Caco-2 (cell line): ENCODE measurements at regions not wholly inside any gene's neighbourhood (a gene's known extent, or its start where the extent isn't known, plus 50 kb on each side); places are given as distances from the start of the nearest gene placed in this dataset.

Source experiments
- BruUV-seq: library from RNA; stranded (reverse); fragments of 400-500 nt; replicated peaks from 2 replicates; lab custom pipeline; 2021; lab: Mats Ljungman, UMichigan
- CTCF ChIA-PET: fragments of 300-600 bp; sonication (Branson Sonifier 250); formaldehyde crosslinking; loops from one replicate; lab custom pipeline; 2022; ENCODE audit warnings: antibody characterized with exemption; lab: Charles Lee
- POLR2A ChIA-PET: fragments of 300-600 bp; sonication (Branson Sonifier 250); formaldehyde crosslinking; loops from one replicate; lab custom pipeline; 2022; ENCODE audit warnings: antibody characterized with exemption; lab: Charles Lee
- DNase-seq, 2 experiments: peaks; one replicate each; pipeline versions ENCODE4 v3.0.0 to v3.0.0-alpha.2; 2020 to 2022
- H3K27me3 ChIP-seq: replicated peaks from 2 replicates; pipeline ENCODE4 v1.6.0; 2011; ENCODE audit warnings: low read length; ENCODE audit not compliant: control insufficient read depth, insufficient read depth
- H3K36me3 ChIP-seq: 2 replicates; pipeline ENCODE4 v1.5.1; 2011; ENCODE audit warnings: low read length; ENCODE audit not compliant: control insufficient read depth, insufficient read depth
- H3K4me1 ChIP-seq: fragments of 250-450 bp; sonication (Bioruptor Pico); 2 replicates; pipeline ENCODE4 v1.5.1; 2020; ENCODE audit warnings: mild to moderate bottlenecking
- H3K4me3 ChIP-seq: 2 replicates; pipeline ENCODE4 v1.5.1; 2011; ENCODE audit warnings: low read depth, mild to moderate bottlenecking, control low read depth, low read length
- H3K9me3 ChIP-seq: fragments of 250-450 bp; sonication (Bioruptor Pico); 2 replicates; pipeline ENCODE4 v1.5.1; 2020; ENCODE audit warnings: mild to moderate bottlenecking, moderate library complexity
- H3K27ac Mint-ChIP-seq: one replicate; pipeline ENCODE4 v1.8.0; 2022; ENCODE audit warnings: mixed read lengths; ENCODE audit not compliant: unreplicated experiment
- H3K27me3 Mint-ChIP-seq: one replicate; pipeline ENCODE4 v1.8.0; 2022; ENCODE audit warnings: mixed read lengths; ENCODE audit not compliant: insufficient read depth, unreplicated experiment
- H3K36me3 Mint-ChIP-seq: one replicate; pipeline ENCODE4 v1.8.0; 2022; ENCODE audit warnings: mild to moderate bottlenecking, mixed read lengths; ENCODE audit not compliant: insufficient read depth, unreplicated experiment
- H3K4me1 Mint-ChIP-seq: one replicate; pipeline ENCODE4 v1.8.0; 2022; ENCODE audit warnings: low read depth, mixed read lengths; ENCODE audit not compliant: unreplicated experiment
- H3K4me3 Mint-ChIP-seq: one replicate; pipeline ENCODE4 v1.8.0; 2022; ENCODE audit warnings: mild to moderate bottlenecking, moderate library complexity, mixed read lengths; ENCODE audit not compliant: unreplicated experiment
- H3K9me3 Mint-ChIP-seq: one replicate; pipeline ENCODE4 v1.8.0; 2022; ENCODE audit warnings: mixed read lengths; ENCODE audit not compliant: unreplicated experiment
- intact Hi-C: fragments of 100-400 bp; cut with micrococcal nuclease; formaldehyde crosslinking; loops from one replicate; pipeline ENCODE4 v1.10.0; 2022; ENCODE audit not compliant: unreplicated experiment
- TF ChIP-seq, protein P1 (sequence below), 2 experiments: fragments of 200-600 bp in 1 of 2; IDR thresholded peaks; 1 replicate in 1 of 2; 2 replicates in 1 of 2; pipeline versions ENCODE4 v1.5.1 to v1.8.0; 2011 to 2022; ENCODE audit warnings: antibody characterized with exemption in 1 of 2, control low read depth in 1 of 2, inconsistent platforms in 1 of 2, low read depth in 1 of 2, low read length in 1 of 2, mild to moderate bottlenecking in 1 of 2, moderate library complexity in 1 of 2; ENCODE audit not compliant: insufficient read depth in 1 of 2, severe bottlenecking in 1 of 2, unreplicated experiment in 1 of 2

DNA sequence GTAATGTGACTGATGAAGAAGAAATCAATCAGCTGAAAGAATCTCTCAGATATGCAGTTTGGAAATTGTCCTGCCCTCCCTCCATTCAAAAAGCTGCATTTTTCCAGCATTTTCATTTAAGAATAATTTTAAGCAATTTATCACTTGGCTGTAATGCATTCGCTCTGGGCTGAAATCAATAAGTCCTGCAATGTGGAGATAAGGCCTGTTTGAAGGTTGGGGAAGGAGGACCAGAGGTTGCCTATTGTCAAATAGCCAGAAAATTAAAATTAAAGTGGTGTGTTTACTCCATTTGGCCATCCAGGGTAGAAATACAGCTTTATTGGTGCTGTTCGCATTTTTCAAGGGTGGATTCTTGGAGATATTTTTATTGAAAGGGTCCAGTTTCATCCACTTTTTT is 187.6 kb upstream of the NFIA start:
- peaks cover 11% of the 10 kb centered on the region for H3K27me3 Mint-ChIP-seq
- Histone ChIP-seq H3K27me3 (no peaks in the 10 kb centered on the region), H3K36me3 (no peaks in the 10 kb centered on the region), H3K4me3 (no peak overlapping the region), H3K4me1 (no peaks in the 10 kb centered on the region), H3K9me3 (no peaks in the 10 kb centered on the region)
- ChIA-PET POLR2A (no interaction called here), CTCF (no interaction called here)
- no peak overlapping the region for H3K4me3 Mint-ChIP-seq
- no TSS peak for BruUV-seq
- intact Hi-C loops, result no loop called here
- H3K4me1 Mint-ChIP-seq, result no peaks in the 10 kb centered on the region
- no peak overlapping the region for H3K27ac Mint-ChIP-seq
- H3K9me3 Mint-ChIP-seq, result no peaks in the 10 kb centered on the region
- H3K36me3 Mint-ChIP-seq, result no peaks in the 10 kb centered on the region
- no peak for DNase-seq
- TF ChIP-seq, protein P1, sequence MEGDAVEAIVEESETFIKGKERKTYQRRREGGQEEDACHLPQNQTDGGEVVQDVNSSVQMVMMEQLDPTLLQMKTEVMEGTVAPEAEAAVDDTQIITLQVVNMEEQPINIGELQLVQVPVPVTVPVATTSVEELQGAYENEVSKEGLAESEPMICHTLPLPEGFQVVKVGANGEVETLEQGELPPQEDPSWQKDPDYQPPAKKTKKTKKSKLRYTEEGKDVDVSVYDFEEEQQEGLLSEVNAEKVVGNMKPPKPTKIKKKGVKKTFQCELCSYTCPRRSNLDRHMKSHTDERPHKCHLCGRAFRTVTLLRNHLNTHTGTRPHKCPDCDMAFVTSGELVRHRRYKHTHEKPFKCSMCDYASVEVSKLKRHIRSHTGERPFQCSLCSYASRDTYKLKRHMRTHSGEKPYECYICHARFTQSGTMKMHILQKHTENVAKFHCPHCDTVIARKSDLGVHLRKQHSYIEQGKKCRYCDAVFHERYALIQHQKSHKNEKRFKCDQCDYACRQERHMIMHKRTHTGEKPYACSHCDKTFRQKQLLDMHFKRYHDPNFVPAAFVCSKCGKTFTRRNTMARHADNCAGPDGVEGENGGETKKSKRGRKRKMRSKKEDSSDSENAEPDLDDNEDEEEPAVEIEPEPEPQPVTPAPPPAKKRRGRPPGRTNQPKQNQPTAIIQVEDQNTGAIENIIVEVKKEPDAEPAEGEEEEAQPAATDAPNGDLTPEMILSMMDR (IDR thresholded peaks at IDR 0.05; ENCODE audit: insufficient read depth in 1 of 2, low read depth in 1 of 2, low read length in 1 of 2, severe bottlenecking in 1 of 2, unreplicated experiment in 1 of 2), result no peak

DNA sequence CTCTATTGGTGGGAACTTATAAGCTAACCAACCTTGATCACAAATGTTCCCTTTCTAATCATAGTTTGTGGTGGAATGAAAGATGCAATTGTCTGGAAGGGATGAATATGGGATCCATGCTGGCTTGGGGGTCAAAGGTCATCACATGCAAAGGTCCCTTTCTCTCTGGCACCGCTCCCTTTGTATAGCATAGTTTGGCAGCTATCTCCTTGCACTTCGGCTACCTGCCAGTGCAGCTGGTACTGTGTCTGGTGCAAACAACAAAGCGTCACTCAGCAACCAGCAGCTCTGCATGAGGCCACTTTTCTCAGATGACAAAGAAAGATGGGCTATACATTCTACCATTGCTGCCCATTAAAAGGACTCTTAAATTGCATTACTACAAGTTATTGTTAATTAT is 188.2 kb upstream of the NFIA start:
- no TSS peak for BruUV-seq

DNA sequence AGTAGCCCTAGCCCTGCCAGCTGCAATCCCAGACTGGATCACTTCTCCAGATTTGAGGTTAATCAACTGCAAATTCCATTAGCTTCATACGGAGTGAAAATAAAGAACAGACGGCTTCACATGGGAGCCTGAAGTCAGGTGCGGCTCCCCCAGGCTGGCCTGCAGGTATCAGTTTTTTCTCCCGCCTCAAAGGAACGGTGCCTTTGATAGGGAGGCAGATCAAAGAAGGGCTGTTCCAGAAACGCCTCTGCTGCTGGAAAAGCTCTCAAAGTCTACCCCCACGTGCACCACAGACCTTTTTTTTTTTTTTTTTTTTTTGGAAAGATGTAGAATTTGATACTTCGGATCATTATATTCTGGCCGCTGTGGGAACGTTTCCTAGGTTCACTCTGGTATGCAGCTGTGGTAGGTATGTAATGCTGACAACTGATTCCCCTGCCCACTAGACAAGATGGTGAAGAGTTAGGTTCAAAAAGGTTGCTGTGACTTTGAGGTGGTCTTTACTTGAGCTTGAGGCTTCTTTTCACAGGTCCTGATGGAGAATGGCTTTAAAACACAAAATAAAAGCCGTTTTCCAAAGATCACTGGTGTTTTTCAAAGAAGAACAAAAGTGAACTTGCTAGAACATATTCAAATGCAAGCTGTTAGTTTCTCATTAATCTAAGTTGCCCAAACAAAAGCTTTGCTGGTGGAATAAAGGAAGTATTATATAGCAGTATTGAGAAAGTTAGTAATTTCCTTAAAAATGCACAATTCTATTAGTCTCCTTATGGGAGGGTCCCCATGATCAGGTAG is 189.0 kb upstream of the NFIA start:
- Histone ChIP-seq H3K4me1 (no peaks in the 10 kb centered on the region), H3K27me3 (no peaks in the 10 kb centered on the region), H3K36me3 (no peaks in the 10 kb centered on the region), H3K9me3 (no peaks in the 10 kb centered on the region), H3K4me3 (no peak overlapping the region)
- TF ChIP-seq, protein P1 (IDR thresholded peaks at IDR 0.05; ENCODE audit: insufficient read depth in 1 of 2, low read depth in 1 of 2, low read length in 1 of 2, severe bottlenecking in 1 of 2, unreplicated experiment in 1 of 2), result no peak
- H3K27ac Mint-ChIP-seq, result no peak overlapping the region
- intact Hi-C loops, result no loop called here
- no peak for DNase-seq
- H3K9me3 Mint-ChIP-seq, result no peaks in the 10 kb centered on the region
- no peak overlapping the region for H3K4me3 Mint-ChIP-seq
- H3K27me3 Mint-ChIP-seq, result peaks cover 9% of the 10 kb centered on the region
- ChIA-PET CTCF (no interaction called here), POLR2A (no interaction called here)
- no peaks in the 10 kb centered on the region for H3K4me1 Mint-ChIP-seq
- H3K36me3 Mint-ChIP-seq, result no peaks in the 10 kb centered on the region
- no TSS peak for BruUV-seq

More for the DNA sequence above, 188.2 kb upstream of the NFIA start:
- Mint-ChIP-seq H3K4me3 (no peak overlapping the region), H3K9me3 (no peaks in the 10 kb centered on the region), H3K4me1 (no peaks in the 10 kb centered on the region), H3K36me3 (no peaks in the 10 kb centered on the region), H3K27me3 (peaks cover 11% of the 10 kb centered on the region), H3K27ac (no peak overlapping the region)
- intact Hi-C loops, result no loop called here
- Histone ChIP-seq H3K36me3 (no peaks in the 10 kb centered on the region), H3K27me3 (no peaks in the 10 kb centered on the region), H3K9me3 (no peaks in the 10 kb centered on the region), H3K4me3 (no peak overlapping the region), H3K4me1 (no peaks in the 10 kb centered on the region)
- CTCF ChIA-PET, result no interaction called here
- DNase-seq, result no peak
- TF ChIP-seq, protein P1 (IDR thresholded peaks at IDR 0.05; ENCODE audit: insufficient read depth in 1 of 2, low read depth in 1 of 2, low read length in 1 of 2, severe bottlenecking in 1 of 2, unreplicated experiment in 1 of 2), result no peak
- POLR2A ChIA-PET, result no interaction called here
